ENCODE measurements at regions not wholly inside any gene's neighbourhood (a gene's known extent, or its start where the extent isn't known, plus 50 kb on each side); places are given as distances from the start of the nearest gene placed in this dataset.

DNA sequence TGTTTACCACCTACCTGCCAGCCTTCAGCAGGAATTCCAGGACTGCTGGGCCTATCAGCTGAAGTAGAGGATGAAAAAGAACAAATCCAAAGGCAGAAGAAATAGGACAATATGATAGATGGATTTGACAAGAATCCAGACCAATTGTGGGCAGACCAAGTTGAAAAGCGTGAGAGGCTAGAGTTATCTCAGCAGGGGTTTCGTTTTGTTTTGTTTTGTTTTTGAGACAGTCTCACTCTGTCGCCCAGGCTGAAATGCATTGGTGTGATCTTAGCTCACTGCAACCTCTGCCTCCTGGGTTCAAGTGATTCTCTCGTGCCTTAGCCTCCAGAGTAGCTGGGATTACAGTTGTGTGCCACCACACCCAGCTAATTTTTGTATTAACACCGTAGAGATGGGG is 113.2 kb downstream of the PALM2AKAP2 start:
- TF ChIP-seq, protein P1, sequence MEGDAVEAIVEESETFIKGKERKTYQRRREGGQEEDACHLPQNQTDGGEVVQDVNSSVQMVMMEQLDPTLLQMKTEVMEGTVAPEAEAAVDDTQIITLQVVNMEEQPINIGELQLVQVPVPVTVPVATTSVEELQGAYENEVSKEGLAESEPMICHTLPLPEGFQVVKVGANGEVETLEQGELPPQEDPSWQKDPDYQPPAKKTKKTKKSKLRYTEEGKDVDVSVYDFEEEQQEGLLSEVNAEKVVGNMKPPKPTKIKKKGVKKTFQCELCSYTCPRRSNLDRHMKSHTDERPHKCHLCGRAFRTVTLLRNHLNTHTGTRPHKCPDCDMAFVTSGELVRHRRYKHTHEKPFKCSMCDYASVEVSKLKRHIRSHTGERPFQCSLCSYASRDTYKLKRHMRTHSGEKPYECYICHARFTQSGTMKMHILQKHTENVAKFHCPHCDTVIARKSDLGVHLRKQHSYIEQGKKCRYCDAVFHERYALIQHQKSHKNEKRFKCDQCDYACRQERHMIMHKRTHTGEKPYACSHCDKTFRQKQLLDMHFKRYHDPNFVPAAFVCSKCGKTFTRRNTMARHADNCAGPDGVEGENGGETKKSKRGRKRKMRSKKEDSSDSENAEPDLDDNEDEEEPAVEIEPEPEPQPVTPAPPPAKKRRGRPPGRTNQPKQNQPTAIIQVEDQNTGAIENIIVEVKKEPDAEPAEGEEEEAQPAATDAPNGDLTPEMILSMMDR (IDR thresholded peaks at IDR 0.05): no peak
- no peak for TF ChIP-seq POLR2A (IDR thresholded peaks at IDR 0.05)
